Common myeloid progenitor, CD34-positive (primary cell): ENCODE measurements at regions not wholly inside any gene's neighbourhood (a gene's known extent, or its start where the extent isn't known, plus 50 kb on each side); places are given as distances from the start of the nearest gene placed in this dataset.
"Not testable (repeated sequence)": the region's sequence is repeated elsewhere in the genome, so short reads cannot be mapped to it uniquely, and the experiment has no call there.

Source experiments
- CTCF ChIA-PET: fragments of 350-600 bp; sonication (Branson Sonifier 250); formaldehyde crosslinking; loops from one replicate; lab custom pipeline; 2021; ENCODE audit warnings: antibody characterized with exemption; lab: Charles Lee
- POLR2A ChIA-PET: fragments of 350-600 bp; sonication (Branson Sonifier 250); formaldehyde crosslinking; loops from one replicate; lab custom pipeline; 2021; ENCODE audit warnings: antibody characterized with exemption; lab: Charles Lee
- DNase-seq, 3 donors: peaks; one replicate each; pipeline versions ENCODE4 v3.0.0 to v3.0.0-alpha.2; 2013
- H3K27ac ChIP-seq, 2 experiments: 1 replicate in 1 of 2; 2 replicates in 1 of 2; pipeline ENCODE4 v1.7.0; 2013; ENCODE audit warnings: inconsistent platforms in 2 of 2, low read length in 2 of 2, mild to moderate bottlenecking in 2 of 2, low read depth in 1 of 2, moderate library complexity in 1 of 2; ENCODE audit not compliant: severe bottlenecking in 2 of 2, insufficient read depth in 1 of 2, poor library complexity in 1 of 2
- H3K27me3 ChIP-seq, 5 experiments: replicated peaks in 2 of 5; 1 replicate in 3 of 5; 2 replicates in 2 of 5; pipeline versions ENCODE4 v1.6.1 to v1.7.0; 2013; ENCODE audit warnings: low read length in 4 of 5, mild to moderate bottlenecking in 2 of 5, moderate library complexity in 2 of 5, inconsistent platforms in 1 of 5; ENCODE audit not compliant: insufficient read depth in 5 of 5, control insufficient read depth in 4 of 5
- H3K36me3 ChIP-seq, 4 experiments: 1 replicate in 2 of 4; 2 replicates in 2 of 4; pipeline versions ENCODE4 v1.6.1 to v1.7.0; 2013; ENCODE audit warnings: low read length in 3 of 4, control low read depth in 1 of 4, mild to moderate bottlenecking in 1 of 4; ENCODE audit not compliant: control insufficient read depth in 4 of 4, insufficient read depth in 4 of 4
- H3K4me1 ChIP-seq, 4 experiments: 1 replicate in 3 of 4; 2 replicates in 1 of 4; pipeline versions ENCODE4 v1.6.1 to v1.7.1; 2013; ENCODE audit warnings: low read length in 3 of 4, mild to moderate bottlenecking in 3 of 4, control low read depth in 1 of 4, inconsistent platforms in 1 of 4, moderate library complexity in 1 of 4; ENCODE audit not compliant: control insufficient read depth in 4 of 4, insufficient read depth in 4 of 4; ENCODE audit errors: control extremely low read depth in 1 of 4
- H3K4me3 ChIP-seq, 7 experiments: 1 replicate in 4 of 7; 2 replicates in 3 of 7; pipeline versions ENCODE4 v1.5.1 to v1.7.0; 2013; ENCODE audit warnings: mild to moderate bottlenecking in 7 of 7, low read length in 6 of 7, moderate library complexity in 6 of 7, inconsistent platforms in 2 of 7, low read depth in 2 of 7, control low read depth in 1 of 7; ENCODE audit not compliant: insufficient read depth in 4 of 7, control insufficient read depth in 1 of 7; ENCODE audit errors: extremely low read depth in 1 of 7
- H3K9me3 ChIP-seq, 5 experiments: 1 replicate in 4 of 5; 2 replicates in 1 of 5; pipeline versions ENCODE4 v1.6.1 to v1.7.1; 2013; ENCODE audit warnings: low read length in 4 of 5, mild to moderate bottlenecking in 2 of 5, inconsistent platforms in 1 of 5, low read depth in 1 of 5, moderate library complexity in 1 of 5; ENCODE audit not compliant: control insufficient read depth in 4 of 5, insufficient read depth in 2 of 5; ENCODE audit errors: control extremely low read depth in 1 of 5
- WGBS: methylation state at CpG from one replicate; pipeline ENCODE4 v1.1.5; 2013; ENCODE audit not compliant: insufficient coverage; 5-methylcytosine and 5-hydroxymethylcytosine counted together

DNA sequence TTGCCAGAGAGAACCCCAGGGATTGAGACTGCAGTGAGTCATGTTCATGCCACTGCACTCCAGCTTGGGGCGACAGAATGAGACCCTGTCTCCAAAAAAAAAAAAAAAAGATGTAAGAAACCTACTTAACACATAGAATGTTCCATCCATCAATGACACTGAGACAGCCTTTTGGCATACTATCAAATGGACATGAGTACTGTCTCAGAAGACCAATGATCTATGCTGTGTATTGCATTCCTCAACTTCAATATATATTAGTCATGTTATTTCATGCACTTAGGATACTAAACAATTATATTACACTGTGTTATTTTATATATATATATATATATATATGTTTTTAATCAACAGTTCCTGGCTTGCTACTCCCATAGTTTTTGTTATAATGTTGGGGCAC lies 57.1 kb upstream of the ANKH start:
- Histone ChIP-seq H3K4me3 (no peak overlapping the region), H3K36me3 (no peaks in the 10 kb centered on the region), H3K4me1 (peaks cover 2 to 16% (median 6%) of the 10 kb centered on the region in 4 experiments), H3K9me3 (no peaks in the 10 kb centered on the region), H3K27me3 (no peaks in the 10 kb centered on the region), H3K27ac (no peak overlapping the region)
- ChIA-PET CTCF (no interaction called here), POLR2A (no interaction called here)
- DNase-seq = no peak
- no CpG with 5 or more reads among the region's 1 CpG for WGBS

DNA sequence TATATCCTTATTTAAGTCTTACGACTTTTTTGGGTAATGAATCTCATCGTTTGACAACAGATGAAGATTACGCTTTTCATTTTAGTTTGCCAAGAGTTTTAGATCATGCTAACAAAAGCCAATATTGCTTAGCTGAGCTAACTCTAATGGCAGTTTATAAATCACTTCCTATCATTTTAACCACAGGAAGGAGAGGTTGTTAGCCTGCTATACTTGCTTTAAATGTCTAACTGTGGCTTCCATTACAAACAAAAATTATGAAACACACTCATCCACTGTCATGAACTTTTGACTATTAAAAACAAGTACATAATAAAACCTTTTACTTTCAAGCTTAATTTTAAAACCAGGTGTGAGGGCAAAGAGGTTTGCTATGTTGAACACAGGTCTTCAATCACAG lies 53.7 kb upstream of the ANKH start:
- POLR2A ChIA-PET = no interaction called here

DNA sequence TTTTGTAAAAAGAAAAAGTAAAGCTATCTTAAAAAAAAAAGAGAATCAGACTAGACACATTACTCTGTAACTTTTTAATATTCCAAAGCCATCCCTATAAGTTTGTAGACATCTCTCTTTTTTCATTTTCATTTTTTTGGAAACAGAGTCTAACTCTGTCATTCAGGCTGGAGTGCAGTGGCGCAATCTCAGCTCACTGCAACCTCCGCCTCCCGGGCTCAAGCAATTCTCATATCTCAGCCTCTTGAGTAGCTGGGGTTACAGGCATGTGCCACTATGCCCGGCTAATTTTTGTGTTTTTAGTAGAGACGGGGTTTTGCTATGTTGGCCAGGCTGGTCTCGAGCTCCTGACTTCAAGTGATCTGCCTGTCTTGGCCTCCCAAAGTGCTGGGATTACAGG lies 51.4 kb upstream of the ANKH start:
- peaks cover 2 to 16% (median 6%) of the 10 kb centered on the region in 4 experiments for H3K4me1 ChIP-seq
- H3K36me3 ChIP-seq, H3K4me3 ChIP-seq, H3K9me3 ChIP-seq, H3K27me3 ChIP-seq, CTCF ChIA-PET, H3K27ac ChIP-seq, DNase-seq: not testable (repeated sequence)
- POLR2A ChIA-PET = interaction anchor here (0.7 kb wide), 1 partner anchor 26 kb away, joined by 3 read pairs; no protein-coding TSS in a partner anchor
- 96% methylated on average over 6 of the region's 6 CpGs for WGBS

More for the DNA sequence above, 53.7 kb upstream of the ANKH start:
- H3K4me3 ChIP-seq = no peak overlapping the region
- no peaks in the 10 kb centered on the region for H3K36me3 ChIP-seq
- peak in 2 of 3 donors; percentile 25 to 38 for DNase-seq
- CTCF ChIA-PET = interaction anchor here (1.4 kb wide), 1 partner anchor 240 kb away, joined by 4 read pairs; no protein-coding TSS in a partner anchor
- no peak overlapping the region for H3K27ac ChIP-seq
- peaks cover 2 to 16% (median 6%) of the 10 kb centered on the region in 4 experiments for H3K4me1 ChIP-seq
- no peaks in the 10 kb centered on the region for H3K9me3 ChIP-seq
- WGBS = no CpG with 5 or more reads among the region's 3 CpGs
- no peaks in the 10 kb centered on the region for H3K27me3 ChIP-seq

DNA sequence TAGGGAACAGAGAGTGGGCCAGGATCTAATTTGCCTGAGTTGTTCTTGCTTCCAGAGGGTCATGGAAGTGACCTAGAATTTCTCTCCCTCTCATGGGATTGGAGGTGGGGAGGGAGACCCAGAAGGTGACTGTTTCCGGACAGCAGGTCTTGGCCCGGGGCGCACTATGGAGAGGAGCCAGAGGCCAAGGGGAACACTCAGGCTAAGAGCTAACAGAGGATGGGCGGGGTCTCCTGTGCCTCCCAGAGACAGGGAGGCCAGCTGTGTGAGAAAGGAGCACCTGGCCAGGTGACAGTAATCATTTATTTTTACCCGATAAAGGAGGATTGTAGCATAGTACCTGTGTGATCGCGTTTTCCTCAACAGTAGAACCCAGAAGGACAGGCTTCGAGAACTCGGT lies 50.9 kb upstream of the ANKH start:
- Histone ChIP-seq H3K27me3 (peaks cover 0 to 2% (median 0%) of the 10 kb centered on the region in 5 experiments), H3K4me1 (peaks cover 2 to 16% (median 6%) of the 10 kb centered on the region in 4 experiments), H3K9me3 (no peaks in the 10 kb centered on the region), H3K4me3 (no peak overlapping the region), H3K36me3 (no peaks in the 10 kb centered on the region), H3K27ac (no peak overlapping the region)
- POLR2A ChIA-PET = no interaction called here
- 97% methylated on average over 5 of the region's 9 CpGs for WGBS
- no peak for DNase-seq
- CTCF ChIA-PET = no interaction called here
